SU-DHL-6 (cell line): ENCODE measurements at regions not wholly inside any gene's neighbourhood (a gene's known extent, or its start where the extent isn't known, plus 50 kb on each side); places are given as distances from the start of the nearest gene placed in this dataset.
"Not testable (repeated sequence)": the region's sequence is repeated elsewhere in the genome, so short reads cannot be mapped to it uniquely, and the experiment has no call there.

Experiments
- CTCF ChIP-seq: fragments of 200-600 bp; sonication (generic); IDR thresholded peaks from one replicate; pipeline ENCODE4 v1.5.1; 2017; ENCODE audit warnings: antibody characterized with exemption, mild to moderate bottlenecking, low read length, moderate library complexity; ENCODE audit not compliant: insufficient read depth, poor library complexity, severe bottlenecking
- EZH2phosphoT487 ChIP-seq: fragments of 200-600 bp; sonication (generic), shearing (Covaris generic); conservative IDR thresholded peaks from 2 replicates; pipeline ENCODE4 v1.6.1; 2018; ENCODE audit warnings: mild to moderate bottlenecking, antibody characterized with exemption, low read length, moderate library complexity, mixed read lengths

GRCh38 chr2:145787597-145788361 is 1267.9 kb upstream of the ZEB2 start:
- TF ChIP-seq CTCF, EZH2phosphoT487: not testable (repeated sequence)
